ENCODE measurements at regions not wholly inside any gene's neighbourhood (a gene's known extent, or its start where the extent isn't known, plus 50 kb on each side); places are given as distances from the start of the nearest gene placed in this dataset.

DNA sequence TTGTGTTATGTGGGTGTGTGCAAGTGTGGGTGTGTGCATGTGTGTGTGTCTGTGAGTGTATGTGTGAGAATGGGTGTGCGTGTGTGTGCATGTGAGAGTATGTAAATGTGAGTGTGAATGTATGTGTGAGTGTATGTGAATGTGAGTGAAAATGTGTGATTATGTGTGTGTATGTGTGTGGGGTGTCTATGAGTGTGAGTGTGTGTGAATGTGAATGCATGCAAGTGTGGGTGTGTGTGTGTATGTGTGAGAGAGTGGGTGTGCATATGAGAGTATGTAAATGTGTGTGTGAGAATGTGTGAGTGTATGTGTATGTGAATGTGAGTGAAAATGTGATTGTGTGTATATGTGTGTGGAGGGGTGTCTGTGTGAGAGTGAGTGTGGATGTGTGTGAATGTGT lies 1292.7 kb downstream of the TBC1D22A start:
- DNase-seq (ENCODE audit: low spot score) = no peak

DNA sequence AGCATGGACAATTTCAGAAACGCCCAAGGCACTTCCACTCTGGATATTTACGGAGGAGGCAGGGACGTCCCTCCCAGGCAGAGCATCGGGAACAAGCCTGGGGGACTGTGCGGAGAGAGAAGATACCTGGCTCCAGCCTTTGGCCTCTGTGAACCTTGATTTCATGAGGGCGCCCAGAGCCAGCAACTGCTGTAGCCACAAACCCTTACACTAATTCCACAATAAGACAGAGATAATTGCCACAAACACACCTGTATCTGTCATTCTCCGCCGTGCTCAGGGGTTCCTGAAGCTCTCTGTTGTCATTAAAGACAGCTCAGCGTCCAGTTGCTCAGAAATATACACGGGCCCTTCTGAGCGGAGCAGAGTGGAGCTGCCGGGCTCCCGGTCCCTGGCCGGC lies 1292.1 kb downstream of the TBC1D22A start:
- DNase-seq (ENCODE audit: low spot score) = no peak

DNA sequence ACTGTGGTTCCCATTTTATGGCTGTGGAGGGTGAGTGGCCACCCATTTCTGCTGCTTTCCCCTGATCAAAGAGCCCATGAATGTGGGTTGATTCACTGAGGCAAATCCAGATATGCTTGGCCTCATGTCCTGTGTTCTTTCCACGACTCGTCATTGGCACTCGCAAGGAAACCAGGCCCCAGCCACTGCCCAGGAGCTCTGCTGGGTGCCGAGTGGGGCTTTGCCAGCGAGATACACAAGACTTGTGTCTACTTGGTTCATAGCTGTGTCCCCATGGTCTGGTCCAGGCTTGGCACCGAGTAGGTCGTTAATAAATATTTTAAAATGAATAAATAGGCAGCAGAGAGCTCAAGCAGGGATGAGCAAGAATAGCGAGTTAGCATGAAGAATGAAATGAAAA lies 1291.5 kb downstream of the TBC1D22A start:
- DNase-seq (ENCODE audit: low spot score) = no peak

DNA sequence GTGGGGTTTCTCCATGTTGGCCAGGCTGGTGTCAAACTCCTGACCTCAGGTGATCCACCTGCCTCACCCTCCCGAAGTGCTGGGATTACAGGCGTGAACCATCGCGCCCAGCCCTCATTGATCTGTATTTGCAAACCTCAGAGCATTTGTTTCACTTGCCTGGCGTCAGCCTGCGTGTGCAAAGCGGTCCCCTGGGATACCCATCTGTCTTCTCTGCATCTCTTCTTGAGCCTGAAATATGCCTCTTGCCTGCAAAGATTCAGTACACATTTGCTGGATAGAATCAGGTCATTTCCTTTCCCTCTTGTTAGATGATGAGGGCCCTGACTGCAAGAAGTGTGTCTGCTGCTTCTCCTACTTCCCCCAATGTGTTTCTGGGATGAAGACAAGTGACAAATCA lies 1291.0 kb downstream of the TBC1D22A start:
- no peak for DNase-seq (ENCODE audit: low spot score)

DNA sequence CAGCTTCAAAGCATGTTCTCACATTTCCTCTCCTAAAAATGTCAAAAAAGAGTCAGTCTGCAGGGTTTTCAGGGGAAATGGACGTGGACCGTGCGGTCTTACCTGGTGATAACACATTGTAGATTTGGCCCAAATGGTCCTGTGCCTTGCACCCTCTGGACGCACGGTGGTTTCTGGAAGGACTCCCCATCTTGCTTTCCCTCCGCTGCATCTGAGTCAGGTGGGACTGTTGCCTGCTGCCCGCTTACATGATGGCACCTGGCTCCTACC lies 1290.1 kb downstream of the TBC1D22A start:
- no peak for DNase-seq (ENCODE audit: low spot score)

DNA sequence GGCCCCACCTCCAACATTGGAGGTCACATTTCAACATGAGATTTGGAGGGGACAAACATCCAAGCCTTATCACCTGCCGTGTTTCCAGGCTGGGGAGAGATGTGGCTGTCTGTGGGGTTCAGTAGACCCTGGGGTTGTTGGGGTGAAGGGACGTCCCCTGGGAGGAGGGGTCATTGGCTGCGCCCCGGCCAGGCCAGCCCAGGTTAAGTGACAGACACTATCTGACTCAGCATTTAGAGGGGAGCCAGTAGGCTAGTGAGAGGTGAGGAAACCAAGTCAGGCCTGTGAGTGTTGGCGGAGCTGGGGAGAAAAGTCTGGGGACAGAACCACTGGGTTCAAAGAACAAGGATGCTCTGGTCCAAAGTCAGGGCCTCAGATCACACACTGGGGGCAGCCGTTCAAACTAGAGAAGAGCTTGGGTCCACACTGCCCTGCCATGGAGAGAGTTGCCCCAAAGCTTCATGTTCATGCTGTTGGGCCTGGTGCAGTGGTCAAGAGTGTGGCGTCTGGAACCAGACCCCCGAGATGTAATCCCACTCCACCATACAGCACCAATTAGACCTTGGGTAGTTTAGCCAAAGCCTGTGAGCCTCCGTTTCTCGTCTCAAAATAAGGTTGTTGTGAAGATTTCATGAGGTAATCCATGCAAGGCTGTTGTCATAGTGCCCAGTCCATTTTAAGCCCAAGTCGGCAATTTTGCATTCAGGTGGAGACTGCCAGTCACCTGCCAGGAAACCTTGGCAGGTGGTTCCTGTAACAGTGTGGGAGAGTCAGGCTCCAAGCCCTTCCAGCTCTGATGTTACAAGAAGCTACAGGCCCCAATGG lies 1289.6 kb downstream of the TBC1D22A start:
- DNase-seq (ENCODE audit: low spot score) = no peak

DNA sequence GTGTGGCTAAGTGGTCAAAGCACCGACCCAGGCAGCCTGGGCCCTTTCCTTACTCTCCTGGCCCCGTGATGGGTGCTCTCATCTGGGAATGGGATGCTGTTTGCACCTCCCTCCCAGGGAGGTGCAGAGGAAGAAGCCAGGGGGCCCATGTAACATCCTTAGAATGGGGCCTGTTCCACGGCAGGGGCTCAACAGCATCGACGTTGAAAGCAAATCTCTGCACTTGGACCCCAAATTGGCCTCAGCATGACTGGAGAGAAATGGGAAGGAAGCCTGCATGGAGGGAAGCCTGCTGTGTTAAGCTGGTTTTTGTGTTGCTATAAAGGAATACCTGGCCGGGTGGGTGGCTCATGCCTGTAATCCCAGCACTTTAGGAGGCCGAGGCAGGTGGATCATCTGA lies 1288.4 kb downstream of the TBC1D22A start:
- no peak for DNase-seq (ENCODE audit: low spot score)

DNA sequence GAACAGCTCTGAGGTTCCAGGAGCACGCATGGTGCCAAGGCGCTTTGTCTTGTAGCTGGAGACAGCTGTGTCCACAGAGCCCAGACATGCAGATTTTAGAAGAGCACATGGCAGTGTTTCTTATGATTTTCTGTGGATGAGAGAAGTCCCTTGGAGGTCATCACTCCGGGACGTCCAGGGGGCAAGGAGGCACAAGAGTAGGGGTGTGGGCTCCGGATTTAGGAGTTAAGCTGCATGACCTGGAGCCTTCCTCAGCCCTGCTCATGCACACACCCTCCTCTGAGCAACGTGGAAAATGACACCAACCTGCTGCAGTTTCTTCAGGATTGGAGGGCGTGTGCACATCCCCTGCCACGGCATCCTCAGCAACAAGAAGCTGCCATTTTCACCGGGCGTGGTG lies 1286.7 kb downstream of the TBC1D22A start:
- DNase-seq (ENCODE audit: low spot score) = no peak

DNA sequence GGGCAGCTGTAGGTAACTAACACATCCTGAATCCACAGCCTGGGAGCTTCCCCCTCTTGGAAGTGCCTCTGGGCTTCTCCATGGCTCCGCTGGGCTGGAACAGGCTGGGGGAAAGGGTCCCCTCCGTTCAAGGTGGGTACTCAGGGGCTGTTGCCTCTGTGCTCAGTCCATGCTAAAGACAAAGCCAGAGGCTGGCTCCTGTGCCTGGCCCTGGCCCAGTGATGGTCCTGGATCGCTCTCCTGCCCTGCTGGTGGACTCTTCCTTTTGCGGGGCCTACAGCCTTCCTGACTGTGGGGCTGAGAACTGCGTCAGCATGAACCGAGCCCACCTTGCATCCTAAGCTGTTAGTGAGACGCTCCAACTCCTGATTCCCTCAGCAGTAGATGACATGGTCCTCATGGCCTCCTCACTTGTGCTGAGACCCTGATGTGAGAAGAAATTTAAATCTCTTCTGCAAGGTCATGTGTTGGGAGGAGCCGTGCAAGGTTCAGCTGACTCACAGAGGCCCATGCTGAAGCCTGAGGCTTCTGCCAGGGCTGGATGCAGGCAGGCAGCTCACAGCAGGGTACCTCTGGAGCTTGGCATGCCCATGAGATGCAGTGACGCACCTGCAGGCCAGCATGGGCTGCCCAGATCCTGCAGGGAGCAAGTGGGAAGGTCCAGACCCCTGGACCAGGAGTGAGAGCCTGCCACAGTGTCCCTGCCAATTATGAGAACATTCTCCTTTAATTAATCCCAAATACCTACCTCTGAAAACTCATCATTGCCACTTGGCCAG lies 1285.5 kb downstream of the TBC1D22A start:
- peak; percentile 19 for DNase-seq (ENCODE audit: low spot score)

DNA sequence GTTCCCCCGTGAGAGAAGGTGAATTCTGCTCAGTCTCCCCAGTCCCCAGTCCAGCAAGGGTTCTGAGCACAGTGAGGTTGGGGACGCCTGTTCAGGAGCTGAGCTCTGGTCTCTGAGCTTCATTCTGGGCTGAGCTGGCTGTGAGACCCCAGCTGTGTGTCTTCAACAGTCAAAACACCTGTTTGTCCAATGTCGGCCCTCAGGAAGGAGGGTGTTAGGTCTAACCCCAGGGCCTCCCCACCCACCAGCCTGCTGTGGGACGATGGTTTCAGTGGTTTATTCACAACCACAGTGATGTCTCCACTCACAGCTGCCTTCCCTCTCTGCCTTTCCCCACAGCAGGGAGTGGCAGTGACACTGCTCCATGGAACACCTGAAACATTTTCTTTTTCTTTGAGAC lies 1282.9 kb downstream of the TBC1D22A start:
- no peak for DNase-seq (ENCODE audit: low spot score)

DNA sequence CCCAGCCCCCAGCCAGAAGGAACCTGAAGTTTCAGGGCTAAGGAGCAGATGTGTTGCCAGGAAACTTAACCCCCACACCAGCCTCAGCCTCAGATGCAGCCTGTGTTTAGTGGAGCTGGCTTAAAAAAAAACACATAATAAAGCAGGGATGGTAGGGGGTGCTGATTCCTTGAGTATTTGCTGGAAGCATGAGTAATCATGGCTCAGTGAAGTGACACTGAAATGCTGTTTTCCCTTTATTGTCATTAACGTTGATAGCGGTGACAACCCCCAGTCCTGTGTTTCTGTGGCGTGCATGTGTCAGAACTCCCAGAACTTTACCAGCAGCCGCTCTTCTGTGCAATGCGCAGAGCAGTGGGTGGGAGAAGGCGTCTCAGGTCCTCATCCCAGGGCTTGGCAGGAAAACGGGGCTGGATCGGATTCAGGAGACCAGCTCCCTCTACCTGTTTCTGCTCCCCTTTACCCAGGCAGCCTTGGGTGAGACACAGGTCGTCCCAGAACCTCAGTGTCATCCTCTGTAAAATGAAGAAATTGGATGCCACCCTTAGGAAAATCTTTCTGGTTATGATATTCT lies 1282.1 kb downstream of the TBC1D22A start:
- peak; percentile 6 for DNase-seq (ENCODE audit: low spot score)

DNA sequence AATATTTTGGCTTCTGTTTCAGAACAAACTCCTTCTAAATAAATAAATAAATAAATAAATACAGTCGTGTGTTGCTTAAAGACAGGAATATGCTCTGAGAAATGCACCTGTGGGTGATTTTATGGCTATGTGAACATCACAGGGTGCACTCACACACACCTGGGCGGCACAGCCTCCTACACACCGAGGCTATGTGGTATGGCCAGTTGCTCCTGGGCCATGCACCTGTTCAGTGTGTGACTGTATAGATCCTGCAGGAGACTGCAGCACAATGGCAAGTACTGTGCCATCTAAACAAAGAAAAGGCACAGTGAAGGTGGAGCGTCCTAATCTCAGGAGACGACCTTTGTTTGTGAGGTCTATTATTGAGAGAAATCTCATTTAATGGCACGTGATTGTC lies 1281.1 kb downstream of the TBC1D22A start:
- no peak for DNase-seq (ENCODE audit: low spot score)

DNA sequence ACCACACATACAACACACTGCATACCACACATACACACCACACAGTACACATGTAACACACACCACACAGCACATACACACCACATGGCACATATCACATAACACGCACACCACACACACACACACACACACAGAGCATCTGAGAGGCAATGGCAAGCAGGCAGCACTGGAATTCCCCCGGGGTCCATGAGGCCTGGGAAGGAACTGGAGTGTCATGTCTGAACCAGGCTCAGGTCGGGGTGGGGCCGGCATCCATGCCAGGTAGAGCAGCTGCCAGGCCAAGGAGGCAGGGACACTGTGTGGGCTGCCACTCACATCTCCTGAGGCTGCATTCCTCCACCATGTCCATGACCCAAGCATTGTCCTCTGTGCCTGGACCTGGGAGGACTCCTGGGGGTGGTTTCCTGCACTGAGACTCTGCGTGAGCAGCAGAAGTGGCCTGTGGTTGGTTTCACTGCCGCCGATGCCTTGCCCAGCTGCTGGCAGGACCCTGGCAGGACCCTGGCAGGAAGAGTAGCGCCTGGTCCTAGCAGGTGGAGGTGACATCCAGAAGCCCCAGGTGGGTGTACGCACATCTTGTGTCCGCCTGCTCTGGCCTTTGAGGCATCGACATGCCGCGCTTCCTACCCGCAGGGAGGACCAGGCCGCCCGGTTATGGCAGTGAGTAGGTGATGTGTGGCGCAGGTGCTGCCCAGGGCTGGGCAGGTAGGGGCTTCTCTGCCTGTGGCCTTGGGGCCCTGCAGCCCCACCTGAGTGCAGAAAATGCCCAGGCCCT lies 1280.4 kb downstream of the TBC1D22A start:
- DNase-seq (ENCODE audit: low spot score) = no peak

DNA sequence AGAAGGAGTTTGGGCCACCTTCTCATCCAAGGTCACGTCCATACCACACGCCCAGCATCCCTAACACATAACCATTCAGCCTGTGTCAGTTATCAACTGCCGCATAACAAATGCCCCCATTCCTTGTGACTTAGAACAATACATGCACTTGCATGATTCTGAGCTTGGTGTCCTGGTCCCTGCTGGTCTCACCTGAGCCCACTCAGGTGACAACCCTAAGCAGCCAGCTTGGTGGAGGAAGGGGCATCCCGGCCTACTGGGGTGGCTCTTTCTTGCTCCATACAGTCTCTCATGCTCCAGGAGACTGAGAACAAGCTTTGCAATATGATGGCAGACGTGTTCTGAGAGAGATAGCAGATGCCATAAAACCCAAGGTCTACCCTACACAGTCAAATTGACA lies 1276.9 kb downstream of the TBC1D22A start:
- DNase-seq (ENCODE audit: low spot score) = no peak

DNA sequence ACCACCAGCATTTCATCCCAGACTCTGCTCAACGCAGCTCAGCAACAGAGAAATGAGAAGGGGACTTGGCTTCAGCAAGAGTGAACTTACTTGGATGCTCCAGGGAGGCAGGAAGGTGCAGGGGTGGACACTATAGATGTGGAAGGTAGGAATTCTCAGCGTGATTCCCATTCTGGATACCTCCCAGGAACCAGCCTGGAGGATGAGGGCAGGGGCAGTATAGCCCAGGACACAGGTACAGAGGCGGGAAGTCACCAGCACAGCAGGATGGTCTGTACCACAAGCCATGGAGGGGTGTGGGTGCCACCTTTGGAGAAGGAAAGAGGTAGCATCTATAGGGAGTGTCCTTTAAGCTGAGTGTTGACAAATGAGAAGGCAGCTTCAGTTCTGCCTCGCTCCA lies 1275.2 kb downstream of the TBC1D22A start:
- no peak for DNase-seq (ENCODE audit: low spot score)

DNA sequence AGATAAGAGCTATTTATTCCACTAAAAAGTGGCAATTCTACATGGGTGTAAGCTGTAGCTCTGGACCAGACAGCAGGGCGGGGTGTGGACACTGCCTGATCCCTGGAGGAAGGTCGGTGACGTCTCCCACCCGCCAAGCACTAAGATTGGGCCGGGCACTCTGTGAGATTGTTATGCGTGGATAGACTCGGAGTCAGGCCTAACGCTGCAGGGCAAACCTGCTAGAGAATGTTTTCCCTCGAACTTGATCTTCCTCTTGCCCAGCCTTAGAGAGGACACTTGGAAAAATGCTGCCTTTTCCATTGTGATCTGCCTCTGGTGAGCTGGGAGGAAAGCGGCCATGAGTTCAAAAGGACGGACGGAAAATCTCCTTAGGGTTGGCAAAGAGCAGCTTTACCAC lies 1273.4 kb downstream of the TBC1D22A start:
- DNase-seq (ENCODE audit: low spot score) = no peak

DNA sequence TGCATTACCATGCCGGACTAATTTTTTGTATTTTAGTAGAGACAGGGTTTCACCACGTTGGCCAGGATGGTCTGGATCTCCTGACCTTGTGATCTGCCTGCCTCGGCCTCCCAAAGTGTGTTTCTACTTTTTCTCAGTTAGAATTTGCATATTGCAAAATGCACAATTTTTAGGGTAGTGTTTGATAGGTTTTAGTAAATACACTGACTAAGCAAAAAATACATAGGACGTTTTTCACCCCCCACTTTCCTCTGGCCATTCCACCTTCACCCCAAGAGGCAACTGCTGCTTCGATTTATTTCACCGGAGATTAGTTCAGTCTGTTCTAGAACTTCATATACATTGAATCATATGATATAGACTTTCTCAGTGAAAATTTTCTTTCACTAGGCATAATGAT lies 1269.1 kb downstream of the TBC1D22A start:
- no peak for DNase-seq (ENCODE audit: low spot score)

DNA sequence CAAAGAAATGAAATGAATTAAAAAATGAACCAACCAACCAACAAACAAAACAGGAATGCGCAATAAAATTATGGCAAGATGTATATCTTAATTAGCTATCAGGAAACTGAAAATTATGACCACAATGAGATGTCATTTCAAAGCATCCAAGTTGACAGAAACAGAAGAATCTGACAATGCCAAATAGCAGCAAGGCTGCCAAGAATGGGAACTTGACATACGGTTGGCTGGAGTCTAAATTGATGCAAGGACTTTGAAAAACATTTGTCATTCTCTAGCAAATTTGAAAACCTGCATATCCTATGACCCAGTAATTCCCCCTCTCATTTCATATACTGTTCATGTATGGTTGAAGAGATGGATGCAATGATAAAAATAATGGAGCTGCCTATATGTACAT lies 1262.6 kb downstream of the TBC1D22A start:
- DNase-seq (ENCODE audit: low spot score) = no peak

DNA sequence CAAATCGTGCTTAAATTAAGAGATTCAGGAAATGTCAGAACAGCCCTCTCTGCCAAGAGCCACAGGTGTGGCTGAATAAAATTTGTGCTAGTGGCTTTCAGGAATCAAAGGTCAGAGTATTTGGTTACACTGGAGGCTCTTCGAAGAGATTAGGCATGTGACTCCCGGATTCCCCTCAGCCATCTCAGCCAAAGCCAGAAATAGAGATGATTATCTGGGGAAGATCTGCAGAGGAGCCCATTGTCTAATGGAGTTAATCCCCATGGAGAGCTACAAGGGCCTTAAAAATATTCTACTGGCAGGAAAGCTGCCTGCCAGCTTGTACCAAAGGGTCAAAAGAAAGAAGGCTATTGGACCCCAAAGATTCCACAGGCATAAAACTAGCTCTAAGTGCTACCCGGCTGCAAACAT lies 1259.5 kb downstream of the TBC1D22A start:
- DNase-seq (ENCODE audit: low spot score) = no peak

DNA sequence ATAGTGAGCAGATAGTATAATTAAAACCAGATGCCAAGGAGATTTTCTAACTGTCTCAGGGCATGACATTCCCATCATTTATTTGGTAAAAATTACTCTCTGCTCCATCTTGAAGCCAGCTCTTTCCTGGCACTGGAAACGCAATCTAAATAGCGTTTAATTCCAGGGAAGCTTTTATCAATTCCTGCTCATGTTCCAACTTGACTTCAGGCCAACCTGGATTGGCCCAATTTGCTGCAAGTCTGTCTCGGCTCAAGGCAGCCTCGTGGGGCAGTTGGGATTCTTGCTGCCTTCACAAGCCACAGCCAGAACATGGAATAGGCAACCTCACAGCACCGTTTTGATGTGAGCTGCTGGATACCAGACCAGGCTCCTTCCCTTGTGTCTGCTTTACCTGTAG lies 1255.9 kb downstream of the TBC1D22A start:
- DNase-seq (ENCODE audit: low spot score) = peak; percentile 25

DNA sequence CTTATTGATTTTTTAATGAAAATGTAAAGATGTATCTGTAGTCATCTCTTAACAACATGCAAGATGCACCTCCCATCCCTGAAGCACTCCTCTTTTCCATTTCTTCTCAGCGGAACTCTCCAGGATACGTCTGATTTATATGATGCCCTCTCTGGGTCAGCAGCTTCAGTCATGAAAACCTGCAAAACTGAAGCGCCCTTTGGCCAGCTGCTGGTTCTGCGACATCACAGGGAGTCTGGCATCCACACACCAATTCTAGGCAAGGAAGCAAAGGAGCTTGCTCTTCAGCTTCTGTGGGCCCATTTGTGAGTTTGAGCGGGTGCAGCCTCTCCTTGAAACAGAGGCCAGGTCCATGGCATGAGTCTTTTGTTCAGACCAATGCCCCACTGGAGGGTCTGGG lies 1253.3 kb downstream of the TBC1D22A start:
- no peak for DNase-seq (ENCODE audit: low spot score)

DNA sequence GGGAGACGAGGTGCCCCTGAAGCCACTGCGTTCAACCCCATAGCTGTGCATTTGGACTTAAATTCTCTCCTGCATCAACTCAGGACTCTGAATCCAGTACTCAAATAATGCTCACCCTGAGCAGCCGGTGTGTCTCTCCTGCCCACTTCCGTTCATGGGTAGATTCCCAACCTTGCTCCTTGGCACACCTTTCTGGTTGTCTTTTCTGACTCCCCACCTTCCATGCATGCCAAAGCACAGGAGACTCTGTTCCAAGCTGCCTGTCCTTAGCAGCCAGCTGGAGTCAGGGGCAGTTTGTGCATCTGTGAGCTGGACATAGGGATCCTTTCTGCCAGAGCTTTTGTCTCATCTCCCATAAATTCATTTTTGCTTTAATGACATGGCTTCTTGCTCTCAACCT lies 1242.5 kb downstream of the TBC1D22A start:
- DNase-seq (ENCODE audit: low spot score) = no peak

Measured in umbilical cord (tissue), 1 donor.